Epithelial cell of prostate (primary cell): ENCODE measurements at regions not wholly inside any gene's neighbourhood (a gene's known extent, or its start where the extent isn't known, plus 50 kb on each side); places are given as distances from the start of the nearest gene placed in this dataset.

Experiments used
- DNase-seq: peaks from one replicate; pipeline ENCODE4 v3.0.0-alpha.2; 2011; ENCODE audit warnings: low read depth, low spot score
- H3K27ac ChIP-seq: fragments of 450-650 bp; 2 replicates; pipeline ENCODE4 v1.5.1; 2017; ENCODE audit warnings: mild to moderate bottlenecking

DNA sequence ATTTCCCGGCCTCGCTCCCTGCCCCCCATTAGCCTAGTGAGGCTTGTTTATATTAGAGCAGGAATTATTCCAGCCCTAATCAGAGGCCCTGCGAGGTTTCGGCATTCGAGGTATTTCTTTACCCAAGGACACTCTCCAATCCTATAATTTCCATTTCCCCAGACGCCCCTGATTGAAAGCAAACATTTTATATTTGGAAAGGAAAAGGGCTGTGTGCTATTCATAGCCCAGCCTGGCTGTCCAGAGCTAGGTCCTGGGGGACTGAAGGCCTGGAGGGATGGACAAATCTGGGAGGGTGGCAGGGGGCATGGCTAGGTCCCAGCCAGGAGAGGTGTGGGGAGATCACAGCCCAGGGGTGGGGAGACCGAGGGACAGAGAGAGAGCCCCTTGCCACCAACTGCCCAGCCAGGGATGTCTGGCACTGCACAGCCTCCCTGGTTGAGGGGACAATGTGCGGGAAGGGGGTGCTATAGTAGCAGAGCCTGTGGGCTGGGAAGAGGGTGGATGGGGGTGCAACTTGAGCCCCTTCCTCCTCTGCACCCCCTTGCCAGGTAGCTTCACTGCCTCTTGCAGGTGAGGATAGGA, 125.1 kb downstream of the BARX1 start:
- no peak for DNase-seq
- no peak overlapping the region for H3K27ac ChIP-seq

DNA sequence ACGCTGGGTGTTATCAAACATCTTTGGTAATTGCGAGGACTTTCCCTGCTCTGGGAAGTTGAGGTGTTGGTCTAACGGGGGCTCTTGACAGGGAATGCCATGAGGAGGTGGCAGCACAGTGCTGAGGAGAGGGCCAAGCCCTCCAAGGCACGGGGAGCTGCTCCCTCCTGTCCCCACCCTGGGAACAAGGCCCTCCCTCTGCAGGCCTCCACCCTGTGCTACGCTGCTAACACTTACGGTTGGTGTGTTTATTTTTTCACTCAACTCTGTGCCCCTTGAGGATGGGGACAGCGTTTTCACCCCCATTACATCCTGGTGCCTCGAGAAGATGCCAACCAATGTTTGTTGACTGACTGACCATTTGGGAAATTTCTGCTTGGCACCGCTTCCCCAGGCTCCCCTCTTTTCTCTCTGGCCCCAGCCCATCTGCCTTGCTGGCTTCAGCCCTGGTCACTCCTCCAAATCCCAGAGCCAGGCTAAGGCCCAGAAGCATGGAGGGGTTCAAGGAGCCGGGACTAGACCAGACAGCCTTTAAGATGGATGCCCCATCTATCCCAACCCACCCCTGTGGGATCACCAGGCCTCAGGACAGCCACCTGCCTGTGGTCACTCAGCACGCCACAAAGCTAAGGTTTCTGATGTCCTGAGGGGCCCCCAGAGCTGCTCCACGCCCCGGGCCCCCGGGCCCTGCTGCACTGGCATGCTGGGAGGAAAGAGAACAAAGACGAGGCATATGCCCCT, 125.7 kb downstream of the BARX1 start:
- no peak overlapping the region for H3K27ac ChIP-seq

DNA sequence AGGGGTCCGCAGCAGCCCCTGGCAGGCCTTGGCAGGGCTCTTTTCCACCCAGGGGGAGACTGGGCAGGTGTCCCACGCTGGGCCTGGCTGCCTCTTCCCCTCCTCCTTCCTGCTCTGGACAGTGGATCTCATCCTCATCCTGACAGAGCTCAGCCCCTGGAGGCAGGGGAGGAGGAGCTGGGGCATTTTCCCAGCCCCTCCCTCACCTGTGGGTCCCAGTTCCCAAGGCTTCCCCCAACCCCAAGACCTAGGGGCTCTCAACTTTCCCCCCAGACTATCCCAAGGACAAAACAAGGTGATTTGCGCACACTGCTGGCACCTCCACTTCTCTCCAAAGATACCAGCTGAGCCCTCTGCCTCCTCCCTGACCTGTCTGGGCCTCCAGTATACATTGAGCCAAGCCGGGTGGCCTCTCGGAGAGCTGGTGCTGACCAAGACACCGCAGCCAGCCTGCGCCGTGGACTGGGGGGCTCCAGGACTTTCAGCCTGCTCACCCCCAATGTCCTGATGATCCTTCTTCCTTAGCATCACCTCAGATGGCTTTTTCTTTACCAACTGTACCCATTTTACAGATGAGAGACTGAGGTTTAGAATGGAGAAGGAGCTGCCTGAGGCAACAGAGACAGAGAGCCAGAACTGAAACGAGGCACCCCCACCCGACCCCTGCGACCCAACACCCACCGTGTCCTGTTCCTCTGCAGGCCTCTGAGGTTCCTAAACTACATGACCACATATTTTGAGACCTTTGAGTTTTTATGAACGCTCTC, 126.6 kb downstream of the BARX1 start:
- no peak overlapping the region for H3K27ac ChIP-seq
- DNase-seq = no peak

More for the DNA sequence above, 125.7 kb downstream of the BARX1 start:
- no peak for DNase-seq

DNA sequence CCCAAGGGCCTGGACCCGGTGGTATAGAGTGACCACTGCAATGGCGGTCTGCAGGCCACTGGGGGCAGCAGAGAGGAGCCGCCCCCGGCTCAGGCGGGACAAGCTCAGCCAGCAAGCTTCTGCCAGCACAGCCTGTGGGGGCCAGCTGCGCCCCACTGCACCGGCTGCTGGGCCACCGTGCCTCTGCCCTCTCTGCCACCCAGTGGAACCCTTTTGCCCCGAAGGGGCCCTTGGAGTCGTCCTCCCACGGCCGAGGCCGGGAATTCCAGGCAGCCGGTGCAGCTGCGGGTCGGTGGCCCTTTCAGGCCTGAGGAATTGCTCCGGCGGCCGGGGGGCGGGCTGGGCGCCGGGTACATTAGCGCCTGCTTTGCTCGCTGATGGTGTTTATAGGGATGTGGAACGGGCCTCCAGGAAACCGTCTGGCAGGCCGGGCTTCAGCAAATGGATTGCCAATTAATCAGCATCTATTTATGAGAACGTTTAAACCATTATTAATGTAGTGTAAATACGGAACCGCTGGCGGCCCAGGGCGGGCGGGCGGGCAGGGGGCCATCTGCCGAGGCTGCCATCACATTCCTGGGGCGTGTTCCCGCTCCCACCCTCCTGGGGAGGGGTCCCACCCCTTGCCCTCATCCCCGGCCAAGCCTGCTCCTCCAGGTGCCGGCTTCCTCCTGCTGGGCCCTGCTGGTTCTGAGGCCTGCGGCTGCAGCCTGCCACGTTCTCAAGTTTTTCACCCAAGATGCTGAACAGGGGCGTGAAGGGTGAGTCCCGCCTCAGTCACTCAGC, 127.4 kb downstream of the BARX1 start:
- DNase-seq = no peak
- H3K27ac ChIP-seq = no peak overlapping the region

DNA sequence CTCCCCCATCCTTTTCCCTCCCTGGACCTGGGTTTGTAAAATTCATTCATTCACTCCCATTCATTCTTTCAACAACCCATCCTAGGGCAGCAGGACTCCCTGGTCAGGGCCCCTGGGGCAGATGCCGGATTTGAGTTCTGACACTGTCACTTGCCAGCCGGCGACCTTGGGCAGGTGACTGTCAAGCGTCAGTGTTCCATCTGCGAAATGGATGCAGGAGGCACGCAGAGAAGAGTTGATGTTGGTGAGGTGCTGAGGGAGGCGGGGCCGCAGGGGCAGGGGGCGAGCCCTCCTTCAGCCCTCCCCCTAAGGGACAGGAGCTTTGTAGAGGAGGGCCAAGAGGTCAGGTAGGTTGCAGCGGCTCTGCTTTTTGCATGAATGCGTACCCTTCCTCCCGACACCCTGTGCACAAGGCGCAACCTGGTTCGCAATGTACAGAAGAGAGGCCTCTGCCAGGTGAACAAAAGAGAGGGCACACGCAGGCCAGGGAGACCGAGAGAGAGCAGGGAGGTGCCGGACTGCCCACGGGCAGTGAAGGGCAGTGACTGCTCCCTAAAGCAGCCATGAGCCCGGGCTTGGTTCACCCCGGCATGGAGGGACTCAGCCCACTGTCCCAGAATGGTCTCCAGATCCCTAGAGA, 128.1 kb downstream of the BARX1 start:
- H3K27ac ChIP-seq = no peak overlapping the region
- no peak for DNase-seq

DNA sequence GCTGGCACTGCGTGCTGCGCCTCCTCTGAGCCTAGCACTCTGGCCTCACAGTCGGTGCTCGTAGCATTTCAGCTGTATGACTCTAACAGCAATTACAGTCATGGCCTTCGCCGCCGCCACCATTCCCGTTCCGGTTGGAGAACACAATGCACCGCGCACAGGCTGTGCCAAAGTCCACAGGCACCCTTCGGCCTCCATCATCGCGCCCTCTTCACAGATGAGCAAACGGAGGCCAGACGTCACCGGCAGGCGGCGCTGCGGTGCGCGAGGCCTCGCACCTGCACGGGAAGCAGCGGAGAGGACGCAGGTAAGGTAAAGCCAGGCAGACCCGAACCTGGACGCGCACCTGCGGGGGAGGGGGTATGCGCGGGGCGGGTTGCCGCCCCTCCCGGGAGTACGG, 128.9 kb downstream of the BARX1 start:
- no peak for DNase-seq
- H3K27ac ChIP-seq = no peak overlapping the region

DNA sequence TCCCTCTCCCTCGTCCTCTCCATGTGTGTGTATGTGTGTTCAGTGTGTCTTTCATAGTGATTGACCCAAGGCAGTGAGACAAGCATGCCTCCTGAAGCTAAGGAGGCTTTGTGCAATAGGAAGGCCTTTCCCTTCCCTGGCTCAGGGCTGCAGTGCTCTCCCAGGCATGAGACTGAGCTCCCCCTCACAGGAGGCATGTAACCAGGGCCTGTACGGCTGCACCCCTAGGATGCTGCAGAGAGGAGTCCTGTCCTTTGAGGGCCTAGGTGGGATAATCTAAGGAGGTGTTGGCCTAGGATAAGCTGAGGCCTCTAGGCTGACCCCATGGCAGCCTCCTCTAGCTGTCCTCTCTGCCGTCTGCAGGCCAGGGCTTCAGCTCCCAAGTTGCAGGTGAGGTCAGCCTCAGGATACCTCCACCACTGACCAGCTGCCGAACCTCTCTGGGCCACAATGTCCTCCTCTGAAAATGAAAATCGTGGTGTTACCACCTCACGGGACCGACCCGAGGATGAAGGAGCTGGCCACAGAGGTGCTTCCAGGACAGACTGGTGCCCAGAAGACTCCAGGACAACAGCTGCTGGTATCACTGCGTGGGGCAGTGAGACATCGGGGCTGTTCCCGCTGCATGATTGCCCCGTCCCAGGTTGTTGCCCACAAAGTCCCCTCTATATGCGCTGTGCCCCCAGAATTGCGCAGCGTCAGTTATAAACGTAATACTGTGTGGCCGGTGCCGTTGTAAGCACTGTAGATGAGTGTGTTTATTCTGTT, 129.6 kb downstream of the BARX1 start:
- DNase-seq = no peak

DNA sequence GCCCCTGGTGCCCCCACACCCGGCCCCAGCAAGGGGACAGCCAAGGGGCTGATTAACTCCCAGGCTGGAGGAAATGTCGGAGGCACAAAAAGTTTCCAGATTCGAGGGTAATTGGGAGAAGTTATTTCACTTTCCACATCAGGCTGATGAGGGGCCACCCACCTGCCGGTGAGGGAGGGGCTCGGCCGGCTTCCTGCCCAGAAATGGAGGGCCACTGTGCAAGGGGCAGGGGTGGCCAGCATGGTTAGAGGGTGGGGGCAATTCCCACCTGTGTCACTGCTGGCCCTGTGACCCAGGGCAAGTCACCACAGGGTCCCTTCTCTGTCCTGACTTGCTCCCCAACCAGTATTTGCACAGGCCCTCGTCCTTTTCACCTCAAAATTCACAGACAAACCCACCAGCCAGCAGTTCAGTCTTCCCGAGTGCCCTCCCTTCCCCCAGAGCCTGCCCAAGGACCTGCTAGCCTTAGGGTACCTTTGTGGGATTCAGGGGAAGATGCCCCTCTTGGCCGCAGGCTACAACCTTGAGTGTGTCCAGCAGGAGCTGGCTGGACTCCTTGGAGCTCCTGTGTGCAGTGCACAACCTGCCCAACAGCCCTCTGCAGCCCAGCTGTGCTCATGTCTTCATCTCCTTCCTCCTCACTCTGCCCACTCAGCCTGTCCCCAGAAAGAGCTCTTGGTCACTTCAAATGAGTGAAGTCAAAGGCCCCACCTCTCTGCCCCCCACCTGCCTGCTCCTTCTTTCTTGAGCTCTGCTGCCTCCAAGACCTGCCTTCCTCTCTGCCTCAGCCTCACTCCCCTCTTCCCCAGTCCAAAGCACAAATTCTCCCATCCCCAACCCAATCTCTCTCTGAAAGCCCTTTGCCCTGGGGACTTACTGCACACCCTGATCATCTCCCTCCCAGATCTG, 130.5 kb downstream of the BARX1 start:
- DNase-seq = no peak
- no peak overlapping the region for H3K27ac ChIP-seq

More for the DNA sequence above, 129.6 kb downstream of the BARX1 start:
- no peak overlapping the region for H3K27ac ChIP-seq

DNA sequence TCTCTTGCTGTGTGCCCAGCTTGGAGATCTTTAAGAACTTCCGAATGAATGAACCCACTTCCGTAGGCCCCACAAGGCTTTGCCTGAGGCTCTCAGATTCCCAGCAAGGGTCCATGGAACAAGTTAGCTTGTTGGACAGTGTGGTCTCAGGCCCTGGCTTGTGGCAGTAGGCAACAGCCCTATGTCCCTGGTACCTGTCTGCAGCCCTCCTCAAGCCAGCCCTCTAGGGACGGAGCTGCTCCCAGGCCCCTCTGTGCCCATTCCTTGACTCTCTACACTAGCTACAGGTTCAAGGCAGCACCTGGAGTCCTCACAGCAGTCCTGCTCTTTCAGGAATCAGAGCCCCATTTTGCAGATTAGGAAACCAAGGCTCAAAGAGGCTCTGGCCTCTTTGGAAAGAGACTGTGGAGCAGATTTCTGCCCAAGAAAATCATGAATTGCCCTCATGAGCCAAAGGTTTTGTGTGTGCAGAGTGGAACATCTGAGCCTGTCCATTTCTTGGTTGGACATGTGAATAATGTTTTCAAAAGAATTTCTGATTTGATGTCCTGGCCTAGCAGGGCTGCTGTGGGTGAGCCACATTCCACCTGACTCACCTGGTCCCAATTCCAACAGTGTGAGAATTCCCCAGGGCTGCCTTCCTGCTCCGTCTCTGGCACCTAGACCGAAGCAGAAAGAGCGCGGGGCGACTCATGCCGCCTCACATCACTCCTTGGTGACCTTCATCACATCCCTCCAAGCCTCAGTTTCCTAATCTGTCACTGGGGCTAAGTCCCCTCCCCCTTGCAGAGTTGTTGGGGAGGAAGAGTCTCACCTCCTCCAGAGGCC, 131.7 kb downstream of the BARX1 start:
- DNase-seq = no peak
- no peak overlapping the region for H3K27ac ChIP-seq

DNA sequence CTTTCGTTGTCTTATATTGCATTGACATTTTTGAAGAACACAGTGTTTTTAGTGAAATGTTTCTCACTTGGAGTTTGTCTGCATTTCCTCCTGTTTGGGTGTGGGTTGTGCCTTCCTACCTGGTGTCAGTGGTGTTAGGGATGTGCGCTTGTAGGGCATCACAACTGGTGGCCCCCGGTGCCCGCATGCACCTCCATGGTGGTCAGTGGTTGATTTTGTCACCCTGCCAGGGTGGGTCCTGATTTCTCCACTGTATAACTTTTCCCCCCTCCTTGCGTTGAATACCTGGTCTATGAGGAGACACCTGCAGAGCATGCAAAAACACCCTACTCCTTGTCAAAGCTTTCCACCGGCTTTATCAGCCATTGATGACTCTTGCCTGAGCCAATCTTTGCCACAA, 132.9 kb downstream of the BARX1 start:
- H3K27ac ChIP-seq = no peak overlapping the region
- no peak for DNase-seq

DNA sequence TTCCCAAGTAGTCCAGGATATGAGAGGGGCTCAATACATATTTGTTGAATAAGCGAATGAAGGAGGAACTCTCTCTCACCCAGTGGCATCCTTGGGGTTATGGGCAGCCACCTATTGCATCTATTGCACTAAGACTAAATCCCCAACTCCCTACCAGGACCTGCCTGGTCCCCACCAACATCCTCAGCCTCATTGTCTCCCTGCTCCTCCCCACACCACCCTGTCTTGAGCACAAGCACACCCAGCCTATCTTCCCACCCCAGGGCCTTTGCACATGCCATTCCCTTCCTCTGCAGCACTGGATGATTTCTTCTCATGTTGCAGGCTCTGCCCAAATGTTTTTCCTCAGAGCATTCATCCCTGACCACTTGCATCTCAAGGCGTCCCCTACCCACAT, 133.8 kb downstream of the BARX1 start:
- no peak overlapping the region for H3K27ac ChIP-seq
- no peak for DNase-seq

DNA sequence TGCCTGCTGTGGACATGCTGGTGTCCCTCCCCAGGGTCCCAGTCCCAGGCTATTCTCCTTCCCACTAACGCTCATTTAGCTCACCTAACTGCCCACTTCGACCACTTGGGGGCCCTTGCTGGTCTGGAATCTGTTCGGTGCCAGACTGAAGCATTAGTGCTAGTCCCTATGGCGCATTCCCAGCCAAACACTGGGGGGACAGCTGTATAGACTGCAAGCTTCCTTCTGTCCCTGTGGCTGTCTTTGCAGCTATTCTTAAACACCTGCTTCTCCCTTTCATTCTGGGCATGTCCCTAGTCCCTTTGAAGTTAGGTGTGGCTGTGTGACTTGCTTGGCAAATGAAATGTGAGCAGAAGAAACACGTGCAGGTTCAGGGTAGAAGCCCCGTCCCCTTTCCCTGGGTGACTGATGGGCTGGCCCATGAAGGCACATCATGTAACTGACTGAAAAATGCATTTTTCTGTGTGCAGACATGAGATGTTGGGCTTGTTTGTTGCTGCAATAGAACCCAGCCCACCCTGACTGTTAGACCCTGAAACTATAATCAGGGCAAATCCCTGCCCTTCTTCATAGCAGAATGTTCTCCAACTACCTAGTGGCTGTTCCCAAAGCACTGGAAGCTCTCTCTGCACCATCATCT, 134.4 kb downstream of the BARX1 start:
- no peak for DNase-seq

DNA sequence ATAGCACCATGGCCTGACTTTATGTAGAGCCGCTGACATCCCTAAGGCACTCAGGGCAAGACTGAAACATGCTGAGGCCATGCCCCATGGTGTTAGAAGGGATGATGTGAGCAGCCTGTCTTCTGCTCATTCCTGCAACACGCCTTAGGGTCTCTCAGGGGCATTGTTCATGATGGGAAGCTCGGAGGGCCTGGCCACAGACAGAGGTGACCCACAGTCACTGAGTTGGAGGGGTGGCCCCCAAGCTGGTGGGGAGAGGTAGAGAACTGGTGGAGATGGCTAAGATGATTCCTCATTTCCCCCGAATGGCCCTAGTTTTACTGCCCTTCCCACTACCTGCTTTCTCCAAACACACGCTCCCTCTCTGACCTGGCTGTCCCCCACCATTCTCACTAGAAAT, 135.2 kb downstream of the BARX1 start:
- DNase-seq = no peak
- H3K27ac ChIP-seq = no peak overlapping the region

More for the DNA sequence above, 134.4 kb downstream of the BARX1 start:
- no peak overlapping the region for H3K27ac ChIP-seq

DNA sequence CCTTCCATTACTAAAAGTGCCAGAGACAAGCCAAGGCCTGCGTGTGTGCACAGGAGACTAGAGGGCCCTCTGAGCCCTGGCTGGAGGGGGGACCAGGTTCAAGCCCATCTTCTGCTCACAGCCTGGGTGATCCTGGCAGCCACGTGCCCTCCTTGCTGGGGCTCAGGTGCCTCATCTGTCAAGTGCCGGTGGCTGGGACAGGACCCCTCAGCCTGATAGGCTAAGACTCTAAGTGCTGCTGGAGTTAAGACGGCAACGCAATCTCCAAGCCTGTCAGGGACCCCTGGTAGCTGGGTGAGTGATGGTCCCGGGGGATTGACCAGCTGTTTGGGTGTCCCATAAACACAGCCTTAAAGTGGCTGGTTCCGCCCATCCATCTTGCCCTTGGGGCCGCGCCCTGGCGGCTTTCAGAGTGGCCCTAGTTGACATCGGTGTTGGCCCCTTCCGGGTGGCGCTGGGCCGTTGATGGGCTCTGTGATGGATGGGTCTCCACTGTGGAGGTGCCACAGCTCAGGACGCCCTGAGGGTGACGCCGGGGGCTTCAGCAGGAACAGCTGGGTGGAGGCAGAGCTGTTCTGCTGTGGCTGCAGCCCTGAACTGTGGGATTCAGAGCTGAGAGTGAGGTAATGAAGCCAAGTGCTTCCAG, 136.2 kb downstream of the BARX1 start:
- no peak overlapping the region for H3K27ac ChIP-seq
- no peak for DNase-seq

DNA sequence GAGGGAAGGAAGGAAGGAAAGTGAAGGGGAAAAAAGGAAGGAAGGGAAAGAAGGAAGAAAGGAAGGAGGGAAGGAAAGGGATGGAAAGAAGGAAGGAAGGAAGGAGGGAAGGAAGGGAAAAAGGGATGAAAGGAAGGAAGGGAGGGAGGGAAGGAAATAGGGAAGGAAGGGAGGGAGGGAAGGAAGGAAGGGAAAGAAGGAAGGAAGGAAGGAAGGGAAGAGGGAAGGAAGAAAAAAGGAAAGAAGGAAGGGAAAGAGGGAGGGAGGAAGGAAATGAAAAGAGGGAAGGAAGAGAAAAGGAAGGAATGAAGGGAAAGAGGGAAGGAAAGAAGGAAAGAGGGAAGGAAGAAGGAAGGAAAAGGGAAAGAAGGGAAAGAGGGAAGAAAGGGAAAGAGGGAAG, 136.9 kb downstream of the BARX1 start:
- no peak for DNase-seq
- H3K27ac ChIP-seq = no peak overlapping the region

DNA sequence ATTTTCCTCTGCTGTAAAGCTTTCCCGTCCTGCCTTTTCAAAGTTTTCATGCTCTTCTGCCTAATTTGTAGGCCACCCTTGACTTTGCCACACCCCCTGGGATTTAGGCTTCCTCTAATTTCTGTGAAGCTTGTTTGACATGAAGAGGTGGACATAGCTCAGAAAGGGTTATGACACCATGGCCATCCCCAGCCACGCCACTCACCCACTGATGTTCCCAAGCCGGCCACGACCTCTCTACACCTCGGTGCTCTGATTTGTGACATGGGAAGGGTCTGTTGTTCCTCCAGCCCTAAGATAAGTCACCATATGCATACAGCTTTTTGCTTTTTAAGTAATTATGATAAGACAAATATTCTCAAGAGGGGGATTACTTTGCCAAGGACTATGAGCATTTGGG, 139.5 kb downstream of the BARX1 start:
- DNase-seq = no peak
- no peak overlapping the region for H3K27ac ChIP-seq

DNA sequence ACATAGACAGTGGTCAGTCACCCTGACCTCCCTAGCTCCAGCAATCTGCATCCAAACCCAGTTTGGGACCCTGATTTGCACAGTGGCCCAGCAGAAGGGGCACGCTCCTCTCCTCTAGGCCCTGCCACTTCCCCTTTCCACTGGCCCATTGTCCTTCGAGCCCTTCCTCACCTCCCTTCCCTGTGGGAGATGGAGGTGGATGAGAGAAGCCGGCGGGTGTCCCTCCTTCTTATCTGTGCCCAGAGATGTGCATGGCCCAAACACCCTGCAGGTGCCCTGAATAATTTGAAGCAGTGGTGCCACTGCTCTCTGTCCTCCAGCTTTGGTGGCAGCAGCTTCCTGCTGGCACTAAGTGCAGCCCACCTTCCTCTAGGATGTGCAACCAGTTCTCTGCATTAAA, 140.0 kb downstream of the BARX1 start:
- no peak overlapping the region for H3K27ac ChIP-seq
- no peak for DNase-seq
